Activated CD4-positive, CD25-positive, alpha-beta regulatory T cell treated with anti-CD3 and anti-CD28 coated beads, Interleukin-2, amount 50 U/mL, for 72 hours (primary cell): ENCODE measurements at regions not wholly inside any gene's neighbourhood (a gene's known extent, or its start where the extent isn't known, plus 50 kb on each side); places are given as distances from the start of the nearest gene placed in this dataset.

Experiments
- DNase-seq: peaks from one replicate; pipeline ENCODE4 v3.0.0; 2021

GRCh38 chr6:134738211-134738885 lies 211.6 kb downstream of the ALDH8A1 start:
- DNase-seq: no peak

- no peak for DNase-seq
Measured at GRCh38 chr6:134735461-134735860, 214.4 kb downstream of the ALDH8A1 start.

DNA sequence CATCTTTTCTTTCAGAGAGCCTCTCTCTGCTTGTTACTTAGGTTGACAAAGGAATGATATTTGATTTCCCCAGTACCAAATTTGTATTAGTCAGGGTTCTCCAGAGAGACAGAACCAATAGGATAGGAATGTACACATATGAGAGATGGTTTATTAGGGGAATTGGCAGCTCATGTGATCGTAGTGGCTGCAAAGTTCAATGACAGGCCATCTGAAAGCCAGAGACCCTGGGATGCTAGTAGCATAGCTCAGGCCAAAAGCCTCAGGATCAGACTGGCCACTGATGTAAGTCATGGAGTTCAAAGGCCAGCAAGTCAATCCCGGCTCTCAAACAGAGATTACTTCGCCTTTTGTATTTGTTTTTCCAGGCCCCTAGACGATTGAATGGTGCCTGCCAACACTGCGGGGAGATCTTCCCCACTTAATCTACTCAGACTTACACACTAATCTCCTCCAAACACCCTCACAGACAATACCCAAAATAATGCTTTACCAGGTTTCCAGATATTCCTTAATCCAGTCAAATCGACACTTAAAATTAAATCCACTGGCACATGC lies 215.5 kb downstream of the ALDH8A1 start:
- DNase-seq: no peak

- no peak for DNase-seq
Measured at GRCh38 chr6:134733801-134734200, 216.1 kb downstream of the ALDH8A1 start.

DNA sequence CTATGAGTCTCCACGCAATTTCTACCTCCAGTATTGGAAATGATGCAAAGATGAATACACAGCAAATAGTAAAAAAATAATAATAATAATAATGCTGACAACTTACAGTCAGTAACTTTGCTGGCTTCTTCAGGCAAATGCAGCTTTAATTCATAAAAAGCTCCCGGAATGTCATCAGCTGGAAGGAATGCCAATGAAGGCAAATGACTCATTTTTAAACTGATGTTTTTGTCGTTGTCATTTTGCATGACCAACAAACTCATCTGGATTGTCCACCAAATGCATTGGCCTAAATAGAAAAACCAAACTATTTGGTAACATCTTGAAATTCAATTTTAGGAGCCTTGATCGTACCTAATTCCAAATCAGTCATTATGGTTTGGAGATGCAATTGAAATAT lies 217.1 kb downstream of the ALDH8A1 start:
- no peak for DNase-seq

DNA sequence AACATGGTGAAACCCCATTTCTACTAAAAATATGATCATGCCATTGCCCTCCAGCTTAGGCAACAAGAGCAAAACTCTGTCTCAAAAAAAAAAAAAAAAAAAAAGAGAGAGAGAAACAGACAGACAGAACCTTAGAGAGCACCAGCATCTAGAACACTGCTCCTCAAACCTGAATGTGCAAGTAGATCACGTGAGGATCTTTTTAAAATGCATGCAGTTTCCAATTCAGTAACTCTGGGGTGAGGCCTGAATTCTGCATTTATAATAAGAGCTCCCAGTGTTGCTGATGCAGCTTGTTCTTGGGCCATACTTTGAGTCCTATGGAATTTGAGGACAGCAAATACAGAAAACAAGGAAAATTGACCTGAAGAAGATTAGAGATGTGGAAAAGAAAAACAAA lies 218.3 kb downstream of the ALDH8A1 start:
- DNase-seq: no peak

DNA sequence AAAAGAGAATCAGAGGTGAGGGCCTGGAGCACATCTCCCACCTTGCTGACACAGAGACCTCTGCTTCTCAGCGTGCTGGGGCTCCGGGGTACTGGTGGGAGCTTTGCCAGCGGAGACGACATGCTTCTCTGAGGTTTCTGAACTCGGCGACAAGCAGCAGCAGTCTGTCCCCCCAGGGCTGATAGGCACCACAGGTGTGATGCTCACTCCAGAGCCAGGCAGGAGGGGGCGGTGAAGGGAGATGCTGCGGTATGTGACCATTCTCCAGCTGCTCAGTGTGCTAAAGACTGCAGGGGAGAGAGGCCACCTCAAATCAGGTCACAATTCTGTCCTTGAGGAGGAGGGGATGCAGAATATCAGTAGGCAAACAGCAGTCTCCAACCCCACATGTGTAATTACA lies 219.9 kb downstream of the ALDH8A1 start:
- DNase-seq: no peak

- no peak for DNase-seq
Measured at GRCh38 chr6:134729561-134729960, 220.3 kb downstream of the ALDH8A1 start.

DNA sequence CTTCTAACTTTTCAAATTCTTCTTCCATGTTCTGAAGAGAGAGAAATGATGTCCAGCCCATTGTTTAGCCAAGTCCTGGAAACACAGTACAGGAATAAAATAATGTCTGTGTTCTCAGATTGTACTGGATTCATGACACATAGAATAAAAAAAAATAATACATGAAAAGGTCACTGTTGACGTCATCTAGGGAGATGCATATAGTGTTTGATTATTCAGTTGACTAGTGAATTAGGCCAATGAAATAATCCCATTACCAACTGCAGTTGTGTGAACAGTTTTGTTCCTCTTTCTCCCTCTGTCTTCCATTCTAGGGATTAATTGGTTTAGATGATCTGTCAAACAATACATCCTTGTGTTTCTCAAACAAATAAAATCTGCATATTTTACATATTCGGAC lies 222.8 kb downstream of the ALDH8A1 start:
- no peak for DNase-seq

GRCh38 chr6:134725590-134725989 lies 224.3 kb downstream of the ALDH8A1 start:
- no peak for DNase-seq

- no peak for DNase-seq
Measured at GRCh38 chr6:134724771-134725340, 225.0 kb downstream of the ALDH8A1 start.

DNA sequence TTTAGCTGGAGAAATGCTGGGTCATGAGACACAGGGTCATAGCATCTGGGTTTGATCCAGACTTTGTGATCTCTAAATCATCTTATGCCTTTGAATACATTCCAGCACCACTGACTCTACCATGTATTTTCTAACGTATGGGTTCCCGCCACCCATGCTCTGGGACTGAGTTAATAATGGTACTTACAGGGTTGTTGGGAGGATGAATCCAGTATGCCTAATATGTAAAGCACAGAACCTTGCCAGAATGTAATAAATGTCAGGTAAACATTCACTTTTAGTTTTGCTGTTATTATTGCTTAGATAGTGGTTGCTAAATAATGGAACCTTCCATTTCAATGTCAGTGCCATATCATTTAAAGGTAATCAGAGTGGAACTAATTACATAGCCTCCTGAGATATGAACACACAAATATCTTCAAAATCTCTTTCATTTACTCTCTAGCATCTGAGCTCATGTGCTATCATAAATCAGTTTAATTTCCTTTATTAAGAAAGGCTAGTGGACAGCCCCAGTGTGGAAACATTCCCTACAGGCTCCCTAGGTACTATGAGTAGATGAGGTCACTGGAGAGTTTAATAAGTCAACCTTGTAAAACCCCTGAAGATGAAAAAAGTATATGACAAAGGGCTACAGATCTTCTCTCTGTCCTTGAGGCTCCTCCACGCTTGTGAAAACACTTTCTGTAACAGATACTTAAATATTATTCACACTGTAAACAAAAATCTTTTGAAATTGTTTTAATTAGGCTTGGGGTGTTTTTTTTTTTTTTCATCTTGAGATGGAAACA lies 226.6 kb downstream of the ALDH8A1 start:
- DNase-seq: no peak

- no peak for DNase-seq
Measured at GRCh38 chr6:134722200-134722870, 227.6 kb downstream of the ALDH8A1 start.

GRCh38 chr6:134721060-134721405 lies 228.9 kb downstream of the ALDH8A1 start:
- no peak for DNase-seq

DNA sequence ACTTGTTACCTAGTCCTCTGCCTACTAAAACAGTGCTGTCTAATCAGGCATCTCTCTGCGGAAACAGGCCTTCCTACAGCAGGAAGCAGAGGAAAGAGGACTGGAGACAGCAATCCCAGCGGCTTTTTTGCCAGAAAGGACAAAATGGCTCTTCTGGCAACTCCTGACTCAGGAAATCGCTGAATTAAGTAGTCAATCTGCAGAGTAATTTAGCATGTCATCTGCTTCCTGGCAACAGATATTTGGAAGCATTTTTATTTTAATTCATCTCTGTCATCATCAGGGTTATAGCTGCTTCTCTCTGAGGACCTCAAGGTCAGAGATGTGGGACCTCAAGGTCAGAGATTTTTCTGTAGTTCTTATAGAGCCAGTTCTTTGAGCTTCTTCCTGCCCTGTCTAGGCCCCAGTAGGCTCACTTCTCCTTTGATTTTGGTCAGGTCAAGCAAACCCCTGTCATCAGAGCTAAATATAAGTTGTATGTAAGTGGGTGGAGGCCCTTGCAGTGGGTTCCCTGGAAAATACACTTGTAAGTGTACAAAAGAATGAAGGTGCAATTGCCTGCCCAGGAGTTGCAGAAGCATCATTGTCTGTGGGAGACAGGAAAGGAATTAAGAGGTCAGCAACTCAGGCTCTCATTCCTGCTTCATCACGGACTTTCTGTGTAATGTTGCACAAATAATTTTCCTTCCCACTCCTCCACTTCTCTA lies 229.4 kb downstream of the ALDH8A1 start:
- no peak for DNase-seq

DNA sequence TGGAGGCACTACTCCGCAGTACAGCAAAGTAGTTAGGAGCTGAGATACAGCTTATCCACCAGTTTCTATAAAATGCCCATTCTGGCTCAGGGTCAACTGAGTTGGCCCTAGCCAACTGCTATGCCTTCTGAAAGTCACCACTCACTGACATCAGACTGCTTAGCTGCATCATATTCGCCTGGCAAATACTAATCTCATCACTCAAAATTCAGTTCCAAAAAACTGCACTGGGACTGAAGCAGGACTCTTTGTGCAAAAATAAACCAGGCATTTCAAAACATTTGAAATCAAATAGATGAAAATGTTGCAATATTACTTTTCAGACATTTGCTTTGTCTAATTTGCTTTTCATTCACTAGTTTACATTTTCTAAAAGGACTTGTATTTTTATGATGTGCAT lies 230.0 kb downstream of the ALDH8A1 start:
- no peak for DNase-seq

DNA sequence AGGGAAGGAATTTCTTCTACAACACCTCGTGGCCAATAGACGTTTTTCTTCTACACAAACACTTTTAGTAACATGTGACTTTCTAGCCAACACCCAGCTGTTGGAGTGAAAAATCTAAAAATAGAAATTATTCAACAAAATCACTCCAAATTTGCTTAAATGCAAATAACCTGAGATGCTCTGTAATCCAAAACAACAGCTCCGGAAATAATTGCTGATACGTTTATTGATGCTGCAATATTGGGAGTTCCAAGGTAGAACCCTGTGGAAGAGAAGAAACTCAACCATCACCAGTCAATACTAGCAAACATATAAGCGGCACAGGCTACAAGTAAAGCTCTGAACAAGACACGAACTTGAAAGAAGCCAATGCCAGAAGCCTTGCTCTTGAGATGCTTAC lies 230.6 kb downstream of the ALDH8A1 start:
- no peak for DNase-seq

- no peak for DNase-seq
Measured at GRCh38 chr6:134714679-134715078, 235.2 kb downstream of the ALDH8A1 start.

DNA sequence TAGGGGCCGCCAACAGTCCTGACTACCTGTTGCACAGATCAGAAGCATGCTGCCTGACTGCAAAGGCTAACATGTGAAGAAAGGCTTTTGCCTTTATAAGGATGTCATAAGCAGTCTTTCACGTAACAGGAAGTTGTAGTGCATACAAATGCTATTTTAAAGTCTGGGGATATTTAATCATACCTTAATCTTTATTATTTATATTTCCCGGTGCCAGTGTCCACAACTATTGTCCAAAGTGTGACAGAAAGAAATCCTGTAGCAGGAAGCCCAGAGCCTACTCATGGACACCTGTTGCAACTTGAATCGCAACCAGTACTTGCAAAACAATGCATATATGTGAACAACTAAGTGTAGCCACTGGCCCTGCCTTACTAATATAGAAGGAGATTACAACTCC lies 235.8 kb downstream of the ALDH8A1 start:
- DNase-seq: no peak

- DNase-seq: no peak
Measured at GRCh38 chr6:134712311-134712710, 237.6 kb downstream of the ALDH8A1 start.

GRCh38 chr6:134708079-134708478 lies 241.8 kb downstream of the ALDH8A1 start:
- DNase-seq: no peak

DNA sequence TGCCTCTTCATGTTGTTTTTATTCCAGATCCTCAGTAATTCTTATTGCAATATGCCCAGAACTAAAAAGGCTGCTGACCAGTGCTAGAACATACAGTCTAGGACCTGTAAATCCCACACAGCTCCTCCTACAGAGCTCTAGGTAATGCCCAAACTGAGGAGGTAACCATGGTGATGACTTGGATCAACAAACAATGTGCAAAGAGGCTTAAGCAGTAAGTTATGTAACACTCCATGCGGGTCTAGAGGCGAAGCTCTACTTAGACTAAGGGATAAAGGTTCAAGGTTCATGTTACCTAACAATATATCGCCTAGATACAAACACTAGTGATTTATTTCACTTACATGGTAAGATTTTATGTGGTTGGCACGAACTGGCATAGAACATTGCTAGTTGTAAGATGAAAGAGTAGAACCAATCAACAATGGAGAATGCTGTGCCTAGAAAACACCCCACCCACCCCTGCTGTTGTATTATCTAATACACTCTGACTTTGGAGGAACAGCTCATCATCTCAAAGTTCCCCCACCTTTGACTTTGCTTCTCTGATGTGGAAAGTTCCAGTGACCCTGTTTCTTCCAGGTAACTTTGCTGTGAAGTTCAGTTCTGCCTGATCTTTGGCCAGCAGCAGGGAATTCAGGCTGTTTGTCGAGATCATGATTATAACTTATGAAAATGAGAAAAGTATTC lies 242.4 kb downstream of the ALDH8A1 start:
- no peak for DNase-seq
